HCT116 (cell line): ENCODE measurements at regions not wholly inside any gene's neighbourhood (a gene's known extent, or its start where the extent isn't known, plus 50 kb on each side); places are given as distances from the start of the nearest gene placed in this dataset.

Source experiments
- ATAC-seq: fragments of 200-7000 bp; cut with Tn5 transposase; 2 replicates; pipeline ENCODE4 v1.9.1; 2020; ENCODE audit warnings: mild to moderate bottlenecking, moderate library complexity
- BruUV-seq: library from RNA; stranded (reverse); fragments of 400-500 nt; replicated peaks from 2 replicates; lab custom pipeline; 2021; lab: Mats Ljungman, UMichigan
- CTCF ChIA-PET: fragments of 300-600 bp; sonication (Branson Sonifier 250); formaldehyde crosslinking; loops from one replicate; lab custom pipeline; 2021; ENCODE audit warnings: antibody characterized with exemption; lab: Charles Lee
- POLR2A ChIA-PET: fragments of 300-600, 350-600 bp; sonication (Branson Sonifier 250); formaldehyde crosslinking; loops from one replicate; lab custom pipeline; 2021; ENCODE audit warnings: antibody characterized with exemption; lab: Charles Lee
- RAD21 ChIA-PET, 2 experiments: fragments of 300-600 bp; sonication (Branson Sonifier 250); formaldehyde crosslinking; loops; one replicate each; lab custom pipeline; 2023; ENCODE audit warnings: low total read pairs in 2 of 2; ENCODE audit not compliant: uncharacterized antibody in 2 of 2, unreplicated experiment in 2 of 2, low non-redundant PET in 1 of 2; lab: Charles Lee
- DNase-seq: peaks from one replicate; pipeline ENCODE4 v3.0.0-alpha.2; 2010; ENCODE audit warnings: low read depth, low spot score
- H2AFZ ChIP-seq: fragments of 200-600 bp; shearing (Covaris generic), sonication (generic); 2 replicates; pipeline ENCODE4 v1.6.1; 2017; ENCODE audit warnings: low read depth, mixed run types, mixed read lengths, antibody characterized with exemption, low read length; ENCODE audit not compliant: poor library complexity, severe bottlenecking
- H3K27ac ChIP-seq: 2 replicates; pipeline ENCODE4 v1.5.1; 2012; ENCODE audit warnings: low read depth, low read length
- H3K27me3 ChIP-seq: fragments of 200-600 bp; sonication (generic); 2 replicates; pipeline ENCODE4 v1.6.1; 2016; ENCODE audit warnings: mixed run types, low read length, mixed read lengths; ENCODE audit not compliant: insufficient read depth
- H3K36me3 ChIP-seq, 2 experiments: fragments of 200-500 bp in 1 of 2; fragments of 200-600 bp in 1 of 2; sonication (Bioruptor generic) in 1 of 2; sonication (generic) in 1 of 2; 2 replicates each; pipeline versions ENCODE4 v1.5.1 to v1.6.1; 2014 to 2016; ENCODE audit warnings: low read length in 2 of 2, inconsistent platforms in 1 of 2, mixed read lengths in 1 of 2, mixed run types in 1 of 2; ENCODE audit not compliant: insufficient read depth in 2 of 2, control insufficient read depth in 1 of 2
- H3K4me1 ChIP-seq, 2 experiments: fragments of 200-600 bp in 1 of 2; sonication (generic) in 1 of 2; 2 replicates each; pipeline versions ENCODE4 v1.5.1 to v1.6.1; 2012 to 2017; ENCODE audit warnings: low read length in 2 of 2, inconsistent platforms in 1 of 2, mild to moderate bottlenecking in 1 of 2, mixed read lengths in 1 of 2, mixed run types in 1 of 2, moderate library complexity in 1 of 2; ENCODE audit not compliant: insufficient read depth in 2 of 2, control insufficient read depth in 1 of 2
- H3K4me2 ChIP-seq: fragments of 200-600 bp; sonication (generic); 2 replicates; pipeline ENCODE4 v1.6.1; 2017; ENCODE audit warnings: mixed run types, low read length, mixed read lengths
- H3K4me3 ChIP-seq, 2 experiments: fragments of 200-600 bp in 1 of 2; sonication (generic) in 1 of 2; replicated peaks in 1 of 2; 2 replicates each; pipeline ENCODE4 v1.5.1; 2011 to 2016; ENCODE audit warnings: low read length in 2 of 2, control low read depth in 1 of 2, low read depth in 1 of 2, mild to moderate bottlenecking in 1 of 2, mixed read lengths in 1 of 2, mixed run types in 1 of 2
- H3K79me2 ChIP-seq: fragments of 200-600 bp; sonication (generic); 2 replicates; pipeline ENCODE4 v1.6.1; 2017; ENCODE audit warnings: mild to moderate bottlenecking, mixed run types, low read length, moderate library complexity, mixed read lengths; ENCODE audit not compliant: insufficient read depth
- H3K9ac ChIP-seq: fragments of 200-600 bp; sonication (generic); 2 replicates; pipeline ENCODE4 v1.6.1; 2016; ENCODE audit warnings: low read length, mixed read lengths
- H3K9me2 ChIP-seq: fragments of 200-600 bp; sonication (generic), shearing (Covaris generic); 2 replicates; pipeline ENCODE4 v1.6.1; 2017; ENCODE audit warnings: mixed run types, mild to moderate bottlenecking, moderate library complexity; ENCODE audit not compliant: insufficient read depth
- H3K9me3 ChIP-seq, 2 experiments: fragments of 200-500 bp in 1 of 2; fragments of 200-600 bp in 1 of 2; sonication (Bioruptor generic) in 1 of 2; sonication (generic) in 1 of 2; 2 replicates each; pipeline ENCODE4 v1.6.1; 2014 to 2017; ENCODE audit warnings: low read length in 2 of 2, mixed read lengths in 2 of 2, inconsistent platforms in 1 of 2, low read depth in 1 of 2, mild to moderate bottlenecking in 1 of 2, mixed run types in 1 of 2, moderate library complexity in 1 of 2; ENCODE audit not compliant: control insufficient read depth in 1 of 2, insufficient read depth in 1 of 2
- H4K20me1 ChIP-seq: fragments of 200-600 bp; sonication (generic), shearing (Covaris generic); 2 replicates; pipeline ENCODE4 v1.6.1; 2017; ENCODE audit warnings: mixed run types, mild to moderate bottlenecking, moderate library complexity; ENCODE audit not compliant: insufficient read depth
- CBX3 ChIP-seq: IDR thresholded peaks from 2 replicates; pipeline ENCODE4 v1.6.1; 2012; ENCODE audit warnings: low read depth
- CEBPB ChIP-seq: IDR thresholded peaks from 2 replicates; pipeline ENCODE4 v1.6.1; 2012; ENCODE audit warnings: low read depth
- ELF1 ChIP-seq: IDR thresholded peaks from 2 replicates; pipeline ENCODE4 v1.6.1; 2012; ENCODE audit warnings: low read depth, borderline replicate concordance
- EZH2phosphoT487 ChIP-seq: fragments of 200-600 bp; IDR thresholded peaks from 2 replicates; pipeline ENCODE4 v1.6.1; 2018; ENCODE audit warnings: antibody characterized with exemption, borderline replicate concordance
- FOSL1 ChIP-seq: IDR thresholded peaks from 2 replicates; pipeline ENCODE4 v1.6.1; 2012; ENCODE audit warnings: low read depth
- POLR2A ChIP-seq: IDR thresholded peaks from 2 replicates; pipeline ENCODE4 v1.7.0; 2011; ENCODE audit warnings: borderline replicate concordance; ENCODE audit not compliant: insufficient read depth, insufficient read length; ENCODE audit errors: extremely low read depth
- POLR2AphosphoS5 ChIP-seq: IDR thresholded peaks from 2 replicates; pipeline ENCODE4 v1.6.1; 2011; ENCODE audit warnings: mild to moderate bottlenecking, low read depth, low read length, moderate library complexity
- SIN3A ChIP-seq: IDR thresholded peaks from 2 replicates; pipeline ENCODE4 v1.6.1; 2012; ENCODE audit warnings: low read depth
- SP1 ChIP-seq: IDR thresholded peaks from 2 replicates; pipeline ENCODE4 v1.6.1; 2012; ENCODE audit warnings: low read depth
- ZBTB33 ChIP-seq: IDR thresholded peaks from 2 replicates; pipeline ENCODE4 v1.6.1; 2011; ENCODE audit warnings: mild to moderate bottlenecking, low read length, moderate library complexity; ENCODE audit not compliant: insufficient replicate concordance; ENCODE audit errors: extremely low read depth
- ZFX ChIP-seq: fragments of 450-650 bp; IDR thresholded peaks from 2 replicates; pipeline ENCODE4 v1.6.1; 2017
- ZNF274 ChIP-seq: fragments of 200-500 bp; sonication (Bioruptor generic); IDR thresholded peaks from 2 replicates; pipeline ENCODE4 v1.6.1; 2014; ENCODE audit warnings: mild to moderate bottlenecking, low read depth, low read length, inconsistent platforms
- intact Hi-C: fragments of 100-400 bp; cut with micrococcal nuclease; formaldehyde crosslinking; loops from 2 replicates; pipeline ENCODE4 v1.10.0; 2022

GRCh38 chr2:138219961-138220360, 255.7 kb downstream of the HNMT start:
- TF ChIP-seq SP1 (no peak), POLR2AphosphoS5 (no peak), ZFX (no peak), ELF1 (no peak), CEBPB (no peak), FOSL1 (no peak), ZBTB33 (no peak), CBX3 (no peak), SIN3A (no peak), POLR2A (no peak), EZH2phosphoT487 (no peak), ZNF274 (no peak)
- TF ChIP-seq, all 23 proteins: peak for 0
- intact Hi-C loops, result no loop called here
- no peak overlapping the region for H2AFZ ChIP-seq
- H3K4me1 ChIP-seq, result no peaks in the 10 kb centered on the region
- H4K20me1 ChIP-seq, result no peaks in the 10 kb centered on the region
- H3K9me2 ChIP-seq, result no peaks in the 10 kb centered on the region
- H3K27ac ChIP-seq, result no peak overlapping the region
- no peaks in the 10 kb centered on the region for H3K27me3 ChIP-seq
- BruUV-seq, result no TSS peak
- ChIA-PET RAD21 (no interaction called here), CTCF (no interaction called here), POLR2A (interaction anchor here (0.7 kb wide), 1 partner anchor 24 kb away, joined by 4 read pairs; no protein-coding TSS in a partner anchor)
- H3K4me3 ChIP-seq, result no peak overlapping the region
- H3K36me3 ChIP-seq, result no peaks in the 10 kb centered on the region
- no peak overlapping the region for H3K9ac ChIP-seq
- H3K9me3 ChIP-seq, result no peaks in the 10 kb centered on the region
- ATAC-seq (no peak), DNase-seq (no peak)
- no peak overlapping the region for H3K4me2 ChIP-seq
- H3K79me2 ChIP-seq, result no peaks in the 10 kb centered on the region
